K562 (cell line): ENCODE measurements at regions not wholly inside any gene's neighbourhood (a gene's known extent, or its start where the extent isn't known, plus 50 kb on each side); places are given as distances from the start of the nearest gene placed in this dataset.

Experiments
- BACH1 ChIP-seq: fragments of 200-800 bp; sonication (Bioruptor generic); IDR thresholded peaks from 2 replicates; pipeline ENCODE4 v1.6.1; 2016; ENCODE audit warnings: missing genetic modification characterization, missing compliant biosample characterization
- CEBPB ChIP-seq: fragments of 450-650 bp; IDR thresholded peaks from 2 replicates; pipeline ENCODE4 v1.6.1; 2016; ENCODE audit warnings: missing genetic modification characterization, missing compliant biosample characterization
- CTCF ChIP-seq, 3 experiments: IDR thresholded peaks in 2 of 3; conservative IDR thresholded peaks in 1 of 3; 2 replicates each; pipeline ENCODE4 v1.5.1; 2011 to 2012; ENCODE audit warnings: low read length in 3 of 3, mild to moderate bottlenecking in 3 of 3, control low read depth in 2 of 3, improper control_type of control experiment in 1 of 3, inconsistent platforms in 1 of 3, low read depth in 1 of 3, mixed read lengths in 1 of 3, moderate library complexity in 1 of 3; ENCODE audit not compliant: insufficient read depth in 2 of 3
- E2F1 ChIP-seq: sonication (generic); formaldehyde crosslinking; IDR thresholded peaks from 2 replicates; pipeline ENCODE4 v1.8.1; 2023; ENCODE audit warnings: mild to moderate bottlenecking, missing genetic modification reagents, moderate library complexity
- EZH2 ChIP-seq: IDR thresholded peaks from 2 replicates; pipeline ENCODE4 v1.6.1; 2012; ENCODE audit warnings: low read depth, mild to moderate bottlenecking, inconsistent platforms, low read length, borderline replicate concordance
- GATAD2B ChIP-seq: fragments of 450-650 bp; IDR thresholded peaks from 2 replicates; pipeline ENCODE4 v1.6.1; 2017; ENCODE audit warnings: mild to moderate bottlenecking, borderline replicate concordance
- ID3 ChIP-seq, 2 experiments: fragments of 250-450 bp in 1 of 2; fragments of 450-650 bp in 1 of 2; sonication (Bioruptor Pico) in 1 of 2; IDR thresholded peaks; 2 replicates each; pipeline versions ENCODE4 v1.6.1 to v1.8.0; 2016 to 2021; ENCODE audit warnings: mild to moderate bottlenecking in 2 of 2, moderate library complexity in 2 of 2, missing compliant biosample characterization in 1 of 2, missing genetic modification characterization in 1 of 2
- MCM3 ChIP-seq: fragments of 450-650 bp; IDR thresholded peaks from 2 replicates; pipeline ENCODE4 v1.6.1; 2016
- POLR2A ChIP-seq: fragments of 450-650 bp; conservative IDR thresholded peaks from 2 replicates; pipeline ENCODE4 v1.6.1; 2016
- PREB ChIP-seq: sonication (generic); formaldehyde crosslinking; IDR thresholded peaks from 2 replicates; pipeline ENCODE4 v1.8.1; 2023; ENCODE audit warnings: mild to moderate bottlenecking, missing genetic modification reagents
- SIN3A ChIP-seq, 2 experiments: fragments of 150-350 bp in 1 of 2; IDR thresholded peaks; 2 replicates each; pipeline ENCODE4 v1.6.1; 2011 to 2016; ENCODE audit warnings: borderline replicate concordance in 2 of 2, low read depth in 2 of 2, low read length in 2 of 2, mild to moderate bottlenecking in 2 of 2, moderate library complexity in 2 of 2; ENCODE audit not compliant: control insufficient read depth in 1 of 2
- SRF ChIP-seq, 2 experiments: fragments of 250-450, 450-650 bp in 1 of 2; sonication (Bioruptor Pico) in 1 of 2; sonication (generic) in 1 of 2; formaldehyde crosslinking; IDR thresholded peaks; 2 replicates each; pipeline versions ENCODE4 v1.5.0 to v1.5.1; 2020 to 2022; ENCODE audit warnings: mild to moderate bottlenecking in 1 of 2, missing genetic modification reagents in 1 of 2
- USF2 ChIP-seq: sonication (generic); formaldehyde crosslinking; IDR thresholded peaks from 2 replicates; pipeline ENCODE4 v1.5.0; 2020; ENCODE audit warnings: missing genetic modification reagents
- ZHX1 ChIP-seq: fragments of 150-350 bp; conservative IDR thresholded peaks from 2 replicates; pipeline ENCODE4 v1.6.1; 2014; ENCODE audit warnings: low read length

- no peak for TF ChIP-seq POLR2A
- no peak for TF ChIP-seq GATAD2B
- TF ChIP-seq CTCF (IDR thresholded peaks at IDR 0.05 in 2 of 3, conservative IDR thresholded peaks at IDR 0.05 in 1 of 3; ENCODE audit: insufficient read depth in 2 of 3, low read depth in 1 of 3, low read length in 3 of 3), result no peak
- no peak for TF ChIP-seq PREB
- TF ChIP-seq ZHX1, result no peak
- TF ChIP-seq SRF (CRISPR knock-in tag; IDR thresholded peaks at IDR 0.05), result no peak
- TF ChIP-seq CEBPB (tag), result no peak
- TF ChIP-seq ID3 (CRISPR knock-in tag; IDR thresholded peaks at IDR 0.05), result no peak
- no peak for TF ChIP-seq ID3 (tag; IDR thresholded peaks at IDR 0.05)
- no peak for TF ChIP-seq E2F1 (CRISPR knock-in tag)
- no peak for TF ChIP-seq USF2
- TF ChIP-seq SIN3A (IDR thresholded peaks at IDR 0.05; ENCODE audit: borderline replicate concordance in 2 of 2, control insufficient read depth in 1 of 2, low read depth in 2 of 2, low read length in 2 of 2), result no peak
- no peak for TF ChIP-seq EZH2
- no peak for TF ChIP-seq BACH1 (tag)
- TF ChIP-seq MCM3, result no peak
Observed at GRCh38 chr14:83042858-83043257, 1509.2 kb upstream of the SEL1L start.
